ENCODE measurements at regions not wholly inside any gene's neighbourhood (a gene's known extent, or its start where the extent isn't known, plus 50 kb on each side); places are given as distances from the start of the nearest gene placed in this dataset.

DNA sequence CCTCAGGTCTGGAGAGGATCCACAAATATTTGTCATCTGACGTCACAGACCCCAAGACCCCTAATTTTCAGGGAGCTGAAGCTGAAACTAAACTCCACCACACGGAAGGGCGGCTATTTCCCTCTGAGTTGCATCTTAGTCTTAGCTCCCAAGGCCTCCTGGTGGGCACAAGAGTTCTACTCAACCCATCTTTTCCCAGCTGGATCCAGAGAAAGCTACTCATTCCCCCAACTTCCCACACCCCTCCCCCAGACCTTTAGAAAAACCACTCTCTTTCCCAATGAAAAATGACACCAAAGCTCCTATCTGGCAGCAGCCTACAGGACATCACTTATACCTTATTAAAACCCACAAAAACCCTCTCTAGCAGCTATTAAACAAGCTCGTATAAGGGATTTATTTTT is 67.1 kb upstream of the SLC1A1 start (continued):
- TF ChIP-seq BRCA1 (IDR thresholded peaks at IDR 0.05; ENCODE audit: low read depth, low read length) (no peak), MEF2B (IDR thresholded peaks at IDR 0.05; ENCODE audit: partially characterized antibody, poor library complexity, severe bottlenecking) (no peak), RB1 (IDR thresholded peaks at IDR 0.05; ENCODE audit: borderline replicate concordance) (no peak), RBBP5 (conservative IDR thresholded peaks at IDR 0.05) (no peak), RCOR1 (conservative IDR thresholded peaks at IDR 0.05; ENCODE audit: low read depth, low read length) (no peak), YY1 (IDR thresholded peaks at IDR 0.05; ENCODE audit: low read depth, low read length) (no peak), SMARCA5 (IDR thresholded peaks at IDR 0.05) (no peak), HDAC2 (IDR thresholded peaks at IDR 0.05) (no peak), ETV6 (conservative IDR thresholded peaks at IDR 0.05 in 1 of 2, IDR thresholded peaks at IDR 0.05 in 1 of 2; ENCODE audit: borderline replicate concordance in 1 of 2, low read depth in 1 of 2) (no peak), HDAC6 (IDR thresholded peaks at IDR 0.05; ENCODE audit: unreplicated experiment) (no peak)
- TF ChIP-seq, protein P1, sequence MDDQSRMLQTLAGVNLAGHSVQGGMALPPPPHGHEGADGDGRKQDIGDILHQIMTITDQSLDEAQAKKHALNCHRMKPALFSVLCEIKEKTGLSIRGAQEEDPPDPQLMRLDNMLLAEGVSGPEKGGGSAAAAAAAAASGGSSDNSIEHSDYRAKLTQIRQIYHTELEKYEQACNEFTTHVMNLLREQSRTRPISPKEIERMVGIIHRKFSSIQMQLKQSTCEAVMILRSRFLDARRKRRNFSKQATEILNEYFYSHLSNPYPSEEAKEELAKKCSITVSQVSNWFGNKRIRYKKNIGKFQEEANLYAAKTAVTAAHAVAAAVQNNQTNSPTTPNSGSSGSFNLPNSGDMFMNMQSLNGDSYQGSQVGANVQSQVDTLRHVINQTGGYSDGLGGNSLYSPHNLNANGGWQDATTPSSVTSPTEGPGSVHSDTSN (IDR thresholded peaks at IDR 0.05; ENCODE audit: insufficient replicate concordance, low read depth, low read length): no peak
- TF ChIP-seq, protein P2, sequence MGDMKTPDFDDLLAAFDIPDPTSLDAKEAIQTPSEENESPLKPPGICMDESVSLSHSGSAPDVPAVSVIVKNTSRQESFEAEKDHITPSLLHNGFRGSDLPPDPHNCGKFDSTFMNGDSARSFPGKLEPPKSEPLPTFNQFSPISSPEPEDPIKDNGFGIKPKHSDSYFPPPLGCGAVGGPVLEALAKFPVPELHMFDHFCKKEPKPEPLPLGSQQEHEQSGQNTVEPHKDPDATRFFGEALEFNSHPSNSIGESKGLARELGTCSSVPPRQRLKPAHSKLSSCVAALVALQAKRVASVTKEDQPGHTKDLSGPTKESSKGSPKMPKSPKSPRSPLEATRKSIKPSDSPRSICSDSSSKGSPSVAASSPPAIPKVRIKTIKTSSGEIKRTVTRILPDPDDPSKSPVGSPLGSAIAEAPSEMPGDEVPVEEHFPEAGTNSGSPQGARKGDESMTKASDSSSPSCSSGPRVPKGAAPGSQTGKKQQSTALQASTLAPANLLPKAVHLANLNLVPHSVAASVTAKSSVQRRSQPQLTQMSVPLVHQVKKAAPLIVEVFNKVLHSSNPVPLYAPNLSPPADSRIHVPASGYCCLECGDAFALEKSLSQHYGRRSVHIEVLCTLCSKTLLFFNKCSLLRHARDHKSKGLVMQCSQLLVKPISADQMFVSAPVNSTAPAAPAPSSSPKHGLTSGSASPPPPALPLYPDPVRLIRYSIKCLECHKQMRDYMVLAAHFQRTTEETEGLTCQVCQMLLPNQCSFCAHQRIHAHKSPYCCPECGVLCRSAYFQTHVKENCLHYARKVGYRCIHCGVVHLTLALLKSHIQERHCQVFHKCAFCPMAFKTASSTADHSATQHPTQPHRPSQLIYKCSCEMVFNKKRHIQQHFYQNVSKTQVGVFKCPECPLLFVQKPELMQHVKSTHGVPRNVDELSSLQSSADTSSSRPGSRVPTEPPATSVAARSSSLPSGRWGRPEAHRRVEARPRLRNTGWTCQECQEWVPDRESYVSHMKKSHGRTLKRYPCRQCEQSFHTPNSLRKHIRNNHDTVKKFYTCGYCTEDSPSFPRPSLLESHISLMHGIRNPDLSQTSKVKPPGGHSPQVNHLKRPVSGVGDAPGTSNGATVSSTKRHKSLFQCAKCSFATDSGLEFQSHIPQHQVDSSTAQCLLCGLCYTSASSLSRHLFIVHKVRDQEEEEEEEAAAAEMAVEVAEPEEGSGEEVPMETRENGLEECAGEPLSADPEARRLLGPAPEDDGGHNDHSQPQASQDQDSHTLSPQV (IDR thresholded peaks at IDR 0.05): no peak
